ENCODE measurements at regions not wholly inside any gene's neighbourhood (a gene's known extent, or its start where the extent isn't known, plus 50 kb on each side); places are given as distances from the start of the nearest gene placed in this dataset.

DNA sequence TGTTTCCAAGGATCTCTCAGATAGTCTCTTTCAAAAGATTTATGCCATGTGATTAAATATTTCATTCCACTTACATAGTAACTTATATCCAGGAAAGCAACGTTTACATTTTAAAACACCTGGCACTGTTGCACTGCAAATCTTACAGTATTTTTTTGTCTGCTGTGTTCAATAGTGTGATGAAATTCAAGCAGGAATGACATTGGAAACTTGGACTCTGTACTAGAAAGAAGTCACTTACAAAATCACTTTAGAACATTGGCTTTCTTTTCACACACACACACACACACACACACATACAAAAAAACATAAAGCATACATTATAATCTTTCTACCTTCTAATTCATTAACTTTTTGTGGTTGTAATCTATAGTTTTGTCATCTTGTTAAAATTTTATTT lies 66.2 kb upstream of the USP15 start (continued):
- TF ChIP-seq GABPA (IDR thresholded peaks at IDR 0.05; ENCODE audit: borderline replicate concordance, insufficient read depth, low read length) = no peak

DNA sequence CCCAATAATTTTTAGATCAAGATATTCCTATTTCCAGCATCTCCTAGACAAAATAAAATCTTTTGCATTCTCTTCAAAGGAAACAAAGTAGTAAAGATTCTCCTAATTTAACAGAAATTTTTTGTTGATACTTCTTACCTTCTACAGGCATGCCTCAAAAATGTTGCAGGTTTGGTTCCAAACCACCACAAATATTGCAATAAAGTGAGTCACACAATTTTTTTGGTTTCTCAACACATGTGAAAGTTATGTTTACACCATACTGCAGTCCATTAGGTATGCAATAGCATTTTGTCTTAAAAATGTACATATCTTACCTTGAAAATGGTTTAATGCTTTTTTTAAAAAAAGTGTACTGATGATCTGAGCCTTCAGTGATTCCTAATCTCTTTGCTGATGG lies 65.6 kb upstream of the USP15 start:
- Histone ChIP-seq H3K14ac (ENCODE audit: insufficient read length) (no peak overlapping the region), H2BK12ac (ENCODE audit: low read depth, low read length) (no peak overlapping the region), H3K23me2 (ENCODE audit: low read depth, low read length) (peaks cover 20% of the 10 kb centered on the region), H4K5ac (ENCODE audit: insufficient read length, low read depth, low read length) (no peak overlapping the region), H2BK20ac (ENCODE audit: low read length) (no peak overlapping the region), H3K9me3 (ENCODE audit: insufficient read depth in 2 of 2, low read depth in 1 of 2, low read length in 1 of 2) (peaks cover 3 to 5% of the 10 kb centered on the region in 2 experiments; a peak in 2 of 4 replicates), H3K23ac (ENCODE audit: insufficient read length) (no peak overlapping the region), H2AFZ (ENCODE audit: low read length) (no peak overlapping the region), H4K91ac (replicated peaks; ENCODE audit: insufficient read length, low read length) (no peak overlapping the region), H3K4me1 (replicated peaks in 1 of 4; ENCODE audit: control insufficient read depth in 3 of 4, insufficient read depth in 4 of 4, low read length in 3 of 4) (peaks cover 4 to 8% (median 5%) of the 10 kb centered on the region in 4 experiments; a peak in 6 of 7 replicates), H3K79me2 (ENCODE audit: control insufficient read depth in 1 of 2, insufficient read depth in 2 of 2, low read length in 2 of 2) (no peaks in the 10 kb centered on the region), H3K79me1 (ENCODE audit: low read depth, low read length) (no peaks in the 10 kb centered on the region), H3K9ac (replicated peaks in 1 of 4; ENCODE audit: extremely low read depth in 1 of 4, low read depth in 3 of 4, low read length in 3 of 4) (no peak overlapping the region), H2BK15ac (ENCODE audit: low read length) (no peak overlapping the region), H3K27me3 (replicated peaks in 1 of 4; ENCODE audit: control insufficient read depth in 3 of 4, extremely low read depth in 1 of 4, insufficient read depth in 3 of 4, low read length in 3 of 4) (peaks cover 14 to 30% (median 27%) of the 10 kb centered on the region in 4 experiments; a peak in 6 of 7 replicates), H3K4me2 (ENCODE audit: insufficient read depth in 1 of 2, low read depth in 2 of 2, low read length in 2 of 2) (no peak overlapping the region), H2AK5ac (ENCODE audit: low read depth, low read length) (no peak overlapping the region), H2BK5ac (ENCODE audit: low read depth, low read length) (no peak overlapping the region), H4K20me1 (replicated peaks in 1 of 2; ENCODE audit: control insufficient read depth in 1 of 2, insufficient read depth in 2 of 2, low read length in 2 of 2) (no peaks in the 10 kb centered on the region), H3K18ac (ENCODE audit: extremely low read depth, low read length) (no peak overlapping the region), H3K36me3 (ENCODE audit: control insufficient read depth in 2 of 4, insufficient read depth in 4 of 4, low read length in 3 of 4) (no peaks in the 10 kb centered on the region), H3K56ac (replicated peaks; ENCODE audit: insufficient read length, low read depth, low read length) (no peak overlapping the region), H2BK120ac (replicated peaks; ENCODE audit: low read depth, low read length) (no peak overlapping the region), H3K27ac (ENCODE audit: low read depth, low read length) (no peak overlapping the region), H4K8ac (ENCODE audit: extremely low read depth, insufficient read depth, low read length) (no peak overlapping the region), H3K4me3 (ENCODE audit: extremely low read depth in 1 of 4, insufficient read depth in 2 of 4, low read depth in 3 of 4, low read length in 4 of 4) (no peak overlapping the region), H3K4ac (replicated peaks; ENCODE audit: insufficient read length, low read depth, low read length) (no peak overlapping the region)
- ChIA-PET CTCF (ENCODE audit: partially characterized antibody) (no interaction called here), POLR2A (ENCODE audit: partially characterized antibody) (no interaction called here)
- FAIRE-seq = no peak
- TF ChIP-seq SP4 (IDR thresholded peaks at IDR 0.05; ENCODE audit: low read length) = no peak
- no peak for TF ChIP-seq SP1 (IDR thresholded peaks at IDR 0.05; ENCODE audit: low read depth, low read length)
- no peak for TF ChIP-seq SIRT6 (IDR thresholded peaks at IDR 0.05; ENCODE audit: low read length)
- TF ChIP-seq CBX5 (IDR thresholded peaks at IDR 0.05; ENCODE audit: low read depth, low read length) = no peak
- TF ChIP-seq JUN (IDR thresholded peaks at IDR 0.05; ENCODE audit: low read depth, low read length) = no peak
- TF ChIP-seq KDM5A (IDR thresholded peaks at IDR 0.05; ENCODE audit: low read length) = no peak
- no peak for TF ChIP-seq NANOG (IDR thresholded peaks at IDR 0.05; ENCODE audit: insufficient read depth, low read depth, low read length, poor library complexity, severe bottlenecking)
- TF ChIP-seq TCF12 (IDR thresholded peaks at IDR 0.05; ENCODE audit: low read depth, low read length) = no peak
- no peak for TF ChIP-seq BRCA1 (IDR thresholded peaks at IDR 0.05; ENCODE audit: low read depth, low read length)
- TF ChIP-seq ZNF274 (IDR thresholded peaks at IDR 0.05; ENCODE audit: borderline replicate concordance, extremely low read depth, low read length) = no peak
- no peak for TF ChIP-seq SUZ12 (IDR thresholded peaks at IDR 0.05; ENCODE audit: low read length)
- no peak for TF ChIP-seq GABPA (IDR thresholded peaks at IDR 0.05; ENCODE audit: borderline replicate concordance, insufficient read depth, low read length)
- TF ChIP-seq NRF1 (IDR thresholded peaks at IDR 0.05; ENCODE audit: low read depth, low read length) = no peak
- TF ChIP-seq, protein P1, sequence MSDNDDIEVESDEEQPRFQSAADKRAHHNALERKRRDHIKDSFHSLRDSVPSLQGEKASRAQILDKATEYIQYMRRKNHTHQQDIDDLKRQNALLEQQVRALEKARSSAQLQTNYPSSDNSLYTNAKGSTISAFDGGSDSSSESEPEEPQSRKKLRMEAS (IDR thresholded peaks at IDR 0.05) = no peak
- TF ChIP-seq TAF1 (IDR thresholded peaks at IDR 0.05; ENCODE audit: low read depth, low read length) = no peak
- DNase-seq (ENCODE audit: low read depth in 1 of 2, low spot score in 2 of 2) = no peak
